HG03571 (cell line): ENCODE measurements at regions not wholly inside any gene's neighbourhood (a gene's known extent, or its start where the extent isn't known, plus 50 kb on each side); places are given as distances from the start of the nearest gene placed in this dataset.

Source experiments
- ATAC-seq: cut with Tn5 transposase; IDR thresholded peaks from one replicate; pipeline ENCODE4 v1.9.1; 2021; ENCODE audit not compliant: unreplicated experiment

DNA sequence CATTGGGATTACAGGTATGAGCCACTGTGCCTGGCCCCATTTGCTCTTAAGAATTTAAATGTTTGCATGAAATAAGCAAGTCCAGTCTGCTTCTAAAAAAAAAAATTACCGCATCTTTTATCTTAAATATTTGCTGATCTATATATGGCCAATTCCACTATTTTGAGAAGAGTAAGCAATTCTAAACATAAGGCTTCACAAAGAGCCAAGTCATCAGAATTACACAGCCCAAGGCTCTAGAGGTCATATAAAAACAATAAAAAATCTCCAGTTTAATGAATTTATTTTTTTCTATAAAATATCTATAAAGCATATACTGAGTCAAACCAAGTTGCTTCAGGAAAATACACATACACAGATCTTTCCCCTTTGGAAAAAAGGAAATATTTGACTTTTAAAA, 79.0 kb upstream of the CPNE8 start:
- ATAC-seq = no peak

DNA sequence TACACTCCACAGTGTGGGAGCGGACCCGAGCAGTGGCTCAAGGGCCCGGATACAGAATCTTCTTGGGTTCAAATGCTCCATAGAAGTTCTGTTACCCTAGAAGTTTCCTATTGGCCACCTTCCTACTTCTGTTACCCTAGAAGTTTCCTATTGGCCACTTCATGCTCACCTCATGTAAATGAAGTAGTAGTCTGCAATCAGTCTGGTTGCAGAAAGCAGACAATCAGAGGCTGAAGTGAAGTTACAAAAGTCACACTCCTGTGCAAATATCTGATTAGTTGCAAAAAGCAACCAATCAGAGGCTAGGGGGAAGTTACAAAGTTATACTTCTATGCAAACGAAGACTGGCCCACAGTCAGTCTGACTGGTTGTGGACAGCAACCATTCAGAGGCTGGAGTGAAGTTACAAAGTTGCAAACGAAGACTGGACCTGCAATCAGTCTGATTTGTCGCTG, 77.8 kb upstream of the CPNE8 start:
- ATAC-seq = no peak

DNA sequence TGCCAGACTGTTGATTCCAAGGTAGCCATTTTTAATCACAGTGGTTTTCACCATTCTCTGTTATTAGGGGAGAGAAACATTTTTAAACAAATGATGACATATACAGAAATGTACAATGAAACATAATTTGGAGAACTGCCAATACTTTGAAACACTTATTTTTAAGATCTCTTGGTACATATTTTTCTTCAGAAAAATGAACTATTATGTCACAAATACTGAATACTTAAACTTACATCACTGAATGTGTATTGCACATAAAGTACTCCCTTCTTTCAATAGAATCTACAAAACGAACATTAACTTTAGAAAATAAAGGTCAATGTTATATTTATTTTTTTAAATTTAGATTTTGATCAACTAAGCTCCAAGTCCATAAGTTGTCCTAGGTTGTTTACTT, 71.7 kb upstream of the CPNE8 start:
- ATAC-seq = no peak

DNA sequence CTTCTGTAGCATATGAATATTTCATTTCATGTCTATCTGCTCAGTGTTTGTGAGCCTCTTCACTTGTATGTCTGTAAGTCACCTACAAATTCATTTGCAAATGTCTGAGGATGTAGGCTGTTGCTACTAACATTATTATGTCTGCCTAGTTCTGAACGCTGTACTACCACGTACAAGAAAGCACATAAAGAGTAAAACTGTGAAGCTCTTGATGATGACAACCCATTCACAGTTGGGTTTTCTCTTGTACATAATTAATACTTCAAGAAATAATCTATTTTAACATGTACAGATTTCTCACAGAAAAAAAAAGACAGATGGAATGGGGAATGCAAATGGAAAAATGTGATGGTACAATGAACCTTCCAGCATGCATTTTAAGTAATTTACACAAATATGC, 64.3 kb upstream of the CPNE8 start:
- ATAC-seq = no peak

DNA sequence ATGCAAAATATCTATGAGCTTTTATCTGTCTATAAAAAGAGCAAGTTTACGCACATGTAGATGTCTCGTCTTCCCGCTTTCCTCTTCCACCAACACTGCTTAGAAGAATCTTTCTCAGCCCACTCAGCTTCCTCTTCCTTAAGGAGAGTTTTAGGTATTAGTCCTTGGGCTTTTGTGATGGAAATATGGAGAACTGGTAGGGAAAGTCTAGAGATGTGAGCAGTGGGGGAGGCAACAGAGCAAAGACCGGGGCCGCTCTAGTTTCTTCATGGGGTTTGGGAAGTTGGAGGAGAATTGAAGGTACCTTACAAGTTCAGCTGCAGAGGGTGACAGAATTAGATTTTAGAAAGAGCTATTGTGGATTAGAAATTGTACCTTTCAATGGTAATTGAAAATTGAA, 56.3 kb upstream of the CPNE8 start:
- no peak for ATAC-seq

DNA sequence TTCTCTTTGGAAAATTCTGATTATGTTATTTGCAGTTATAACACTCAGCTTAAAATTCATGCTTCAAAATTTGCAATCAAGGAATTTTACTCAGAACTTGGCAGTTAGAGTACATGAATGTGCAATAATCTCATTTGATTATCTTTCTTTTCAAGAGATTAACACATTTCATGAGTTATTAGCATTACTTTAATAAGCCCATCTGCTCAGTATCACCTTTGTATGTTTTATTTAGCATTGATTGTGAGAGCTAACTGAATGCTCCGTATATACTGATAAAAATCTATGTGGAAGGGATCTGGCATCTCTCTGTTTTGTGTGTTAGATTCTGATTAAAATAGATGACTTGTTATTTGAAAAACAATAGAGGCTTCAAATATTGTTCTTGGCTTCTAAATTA, 55.6 kb upstream of the CPNE8 start:
- ATAC-seq = no peak

DNA sequence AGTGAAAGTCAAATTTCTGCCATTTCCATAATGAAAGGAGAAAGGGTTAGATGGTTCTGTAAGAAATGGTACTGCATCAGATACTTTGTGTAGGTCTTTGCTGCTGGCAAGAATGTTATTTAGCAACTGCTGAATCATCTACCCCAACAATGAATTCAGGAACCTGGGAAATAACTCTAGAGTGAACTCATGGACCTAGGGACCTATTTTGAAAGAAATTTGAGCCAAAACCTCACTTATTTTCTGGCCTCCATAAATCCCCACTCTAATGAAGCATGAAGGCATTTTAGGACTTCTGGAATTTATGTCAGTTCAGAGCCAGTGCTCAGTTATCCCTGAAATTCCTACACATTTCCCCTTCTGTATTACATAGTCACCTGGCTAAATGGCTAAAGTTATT, 50.9 kb upstream of the CPNE8 start:
- no peak for ATAC-seq
